ENCODE measurements at regions not wholly inside any gene's neighbourhood (a gene's known extent, or its start where the extent isn't known, plus 50 kb on each side); places are given as distances from the start of the nearest gene placed in this dataset.

DNA sequence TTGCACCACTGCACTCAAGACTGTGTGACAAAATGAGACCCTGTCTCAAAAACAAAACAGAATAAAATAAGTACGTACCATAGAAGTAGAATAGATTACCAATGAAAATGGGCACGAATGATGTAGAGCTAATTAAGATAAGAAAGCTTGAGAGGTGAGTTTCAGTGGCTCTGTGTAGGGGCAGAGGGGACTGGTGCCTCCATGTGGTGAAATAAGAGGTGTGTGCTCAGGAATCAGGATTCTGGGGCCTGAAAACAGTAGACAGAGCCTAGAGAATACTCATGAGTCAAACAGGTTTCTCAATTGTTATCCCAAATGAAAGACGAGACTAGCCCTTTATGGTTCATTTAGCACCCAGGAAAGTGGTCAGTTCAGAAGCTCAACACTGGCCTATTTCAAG lies 1145.1 kb downstream of the FLRT2 start:
- no peak overlapping the region for H3K9ac ChIP-seq (ENCODE audit: low read length)
- no peak overlapping the region for H2AFZ ChIP-seq (ENCODE audit: low read depth, low read length)
- no peaks in the 10 kb centered on the region for H3F3A ChIP-seq (ENCODE audit: insufficient read depth, low read length, poor library complexity, severe bottlenecking)
- H3K27me3 ChIP-seq (ENCODE audit: insufficient read depth, low read depth, low read length), result no peaks in the 10 kb centered on the region
- no peak overlapping the region for H3K27ac ChIP-seq (ENCODE audit: low read length)
- no peak overlapping the region for H3K4me2 ChIP-seq (ENCODE audit: low read length)
- TF ChIP-seq, protein P1, sequence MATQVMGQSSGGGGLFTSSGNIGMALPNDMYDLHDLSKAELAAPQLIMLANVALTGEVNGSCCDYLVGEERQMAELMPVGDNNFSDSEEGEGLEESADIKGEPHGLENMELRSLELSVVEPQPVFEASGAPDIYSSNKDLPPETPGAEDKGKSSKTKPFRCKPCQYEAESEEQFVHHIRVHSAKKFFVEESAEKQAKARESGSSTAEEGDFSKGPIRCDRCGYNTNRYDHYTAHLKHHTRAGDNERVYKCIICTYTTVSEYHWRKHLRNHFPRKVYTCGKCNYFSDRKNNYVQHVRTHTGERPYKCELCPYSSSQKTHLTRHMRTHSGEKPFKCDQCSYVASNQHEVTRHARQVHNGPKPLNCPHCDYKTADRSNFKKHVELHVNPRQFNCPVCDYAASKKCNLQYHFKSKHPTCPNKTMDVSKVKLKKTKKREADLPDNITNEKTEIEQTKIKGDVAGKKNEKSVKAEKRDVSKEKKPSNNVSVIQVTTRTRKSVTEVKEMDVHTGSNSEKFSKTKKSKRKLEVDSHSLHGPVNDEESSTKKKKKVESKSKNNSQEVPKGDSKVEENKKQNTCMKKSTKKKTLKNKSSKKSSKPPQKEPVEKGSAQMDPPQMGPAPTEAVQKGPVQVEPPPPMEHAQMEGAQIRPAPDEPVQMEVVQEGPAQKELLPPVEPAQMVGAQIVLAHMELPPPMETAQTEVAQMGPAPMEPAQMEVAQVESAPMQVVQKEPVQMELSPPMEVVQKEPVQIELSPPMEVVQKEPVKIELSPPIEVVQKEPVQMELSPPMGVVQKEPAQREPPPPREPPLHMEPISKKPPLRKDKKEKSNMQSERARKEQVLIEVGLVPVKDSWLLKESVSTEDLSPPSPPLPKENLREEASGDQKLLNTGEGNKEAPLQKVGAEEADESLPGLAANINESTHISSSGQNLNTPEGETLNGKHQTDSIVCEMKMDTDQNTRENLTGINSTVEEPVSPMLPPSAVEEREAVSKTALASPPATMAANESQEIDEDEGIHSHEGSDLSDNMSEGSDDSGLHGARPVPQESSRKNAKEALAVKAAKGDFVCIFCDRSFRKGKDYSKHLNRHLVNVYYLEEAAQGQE (IDR thresholded peaks at IDR 0.05; ENCODE audit: borderline replicate concordance), result no peak
- TF ChIP-seq RAD21 (conservative IDR thresholded peaks at IDR 0.05) (no peak), TAF1 (IDR thresholded peaks at IDR 0.05; ENCODE audit: low read depth) (no peak), SMC3 (conservative IDR thresholded peaks at IDR 0.05; ENCODE audit: poor library complexity) (no peak), EP300 (conservative IDR thresholded peaks at IDR 0.05; ENCODE audit: poor library complexity, severe bottlenecking) (no peak), EZH2 (IDR thresholded peaks at IDR 0.05; ENCODE audit: borderline replicate concordance, insufficient read depth, low read length, poor library complexity, severe bottlenecking) (no peak), MXI1 (conservative IDR thresholded peaks at IDR 0.05; ENCODE audit: poor library complexity, severe bottlenecking) (no peak), POLR2AphosphoS5 (IDR thresholded peaks at IDR 0.05) (no peak)
- TF ChIP-seq, protein P2, sequence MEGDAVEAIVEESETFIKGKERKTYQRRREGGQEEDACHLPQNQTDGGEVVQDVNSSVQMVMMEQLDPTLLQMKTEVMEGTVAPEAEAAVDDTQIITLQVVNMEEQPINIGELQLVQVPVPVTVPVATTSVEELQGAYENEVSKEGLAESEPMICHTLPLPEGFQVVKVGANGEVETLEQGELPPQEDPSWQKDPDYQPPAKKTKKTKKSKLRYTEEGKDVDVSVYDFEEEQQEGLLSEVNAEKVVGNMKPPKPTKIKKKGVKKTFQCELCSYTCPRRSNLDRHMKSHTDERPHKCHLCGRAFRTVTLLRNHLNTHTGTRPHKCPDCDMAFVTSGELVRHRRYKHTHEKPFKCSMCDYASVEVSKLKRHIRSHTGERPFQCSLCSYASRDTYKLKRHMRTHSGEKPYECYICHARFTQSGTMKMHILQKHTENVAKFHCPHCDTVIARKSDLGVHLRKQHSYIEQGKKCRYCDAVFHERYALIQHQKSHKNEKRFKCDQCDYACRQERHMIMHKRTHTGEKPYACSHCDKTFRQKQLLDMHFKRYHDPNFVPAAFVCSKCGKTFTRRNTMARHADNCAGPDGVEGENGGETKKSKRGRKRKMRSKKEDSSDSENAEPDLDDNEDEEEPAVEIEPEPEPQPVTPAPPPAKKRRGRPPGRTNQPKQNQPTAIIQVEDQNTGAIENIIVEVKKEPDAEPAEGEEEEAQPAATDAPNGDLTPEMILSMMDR (IDR thresholded peaks at IDR 0.05; ENCODE audit: poor library complexity, severe bottlenecking), result no peak
- H3K4me3 ChIP-seq (ENCODE audit: low read length), result no peak overlapping the region
- H3K36me3 ChIP-seq (ENCODE audit: insufficient read depth, low read length), result no peaks in the 10 kb centered on the region
- no peaks in the 10 kb centered on the region for H3K9me2 ChIP-seq (ENCODE audit: insufficient read depth, low read length)
- H3K9me3 ChIP-seq (ENCODE audit: low read length), result no peaks in the 10 kb centered on the region
- no peaks in the 10 kb centered on the region for H3K79me2 ChIP-seq (replicated peaks; ENCODE audit: insufficient read depth, low read length)
- H4K20me1 ChIP-seq (ENCODE audit: insufficient read depth), result no peaks in the 10 kb centered on the region

DNA sequence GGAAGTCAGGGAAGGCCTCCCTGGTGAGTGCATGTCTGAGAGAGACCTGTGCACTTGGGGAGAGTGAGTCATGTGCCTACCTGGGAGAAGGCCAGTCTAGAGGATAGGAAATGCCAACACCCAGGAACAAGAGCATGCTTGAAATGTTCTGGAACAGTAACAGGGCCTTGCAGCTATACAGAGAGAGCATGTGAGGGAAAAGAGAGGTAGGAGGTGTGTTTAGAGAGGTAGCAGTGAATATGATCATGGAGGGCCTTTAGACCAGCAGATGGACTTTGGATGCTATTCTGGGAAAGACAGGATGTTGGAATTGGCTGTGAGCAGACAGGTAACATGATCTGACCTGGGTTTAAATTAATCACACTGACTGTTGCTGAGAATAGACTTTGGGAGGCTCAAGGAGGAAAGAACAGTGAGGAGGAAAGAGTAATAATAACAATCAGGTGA lies 1143.6 kb downstream of the FLRT2 start:
- Histone ChIP-seq H3K27me3 (ENCODE audit: insufficient read depth, low read depth, low read length) (no peaks in the 10 kb centered on the region), H3K9me2 (ENCODE audit: insufficient read depth, low read length) (no peaks in the 10 kb centered on the region), H4K20me1 (ENCODE audit: insufficient read depth) (no peaks in the 10 kb centered on the region), H3K4me3 (ENCODE audit: low read length) (no peak overlapping the region), H3K79me2 (replicated peaks; ENCODE audit: insufficient read depth, low read length) (no peaks in the 10 kb centered on the region), H3K27ac (ENCODE audit: low read length) (no peak overlapping the region), H3K9ac (ENCODE audit: low read length) (no peak overlapping the region), H3K4me2 (ENCODE audit: low read length) (no peak overlapping the region), H3F3A (ENCODE audit: insufficient read depth, low read length, poor library complexity, severe bottlenecking) (no peaks in the 10 kb centered on the region), H3K9me3 (ENCODE audit: low read length) (no peaks in the 10 kb centered on the region), H3K36me3 (ENCODE audit: insufficient read depth, low read length) (no peaks in the 10 kb centered on the region), H2AFZ (ENCODE audit: low read depth, low read length) (no peak overlapping the region)
- TF ChIP-seq MXI1 (conservative IDR thresholded peaks at IDR 0.05; ENCODE audit: poor library complexity, severe bottlenecking) (no peak), RAD21 (conservative IDR thresholded peaks at IDR 0.05) (no peak), SMC3 (conservative IDR thresholded peaks at IDR 0.05; ENCODE audit: poor library complexity) (no peak)
- TF ChIP-seq, protein P2 (IDR thresholded peaks at IDR 0.05; ENCODE audit: poor library complexity, severe bottlenecking), result no peak
